A673 (cell line): ENCODE measurements at regions not wholly inside any gene's neighbourhood (a gene's known extent, or its start where the extent isn't known, plus 50 kb on each side); places are given as distances from the start of the nearest gene placed in this dataset.

Experiments used
- CTCF ChIP-seq: fragments of 300-800, 200-600 bp; sonication (generic); conservative IDR thresholded peaks from 2 replicates; pipeline ENCODE4 v1.5.1; 2017; ENCODE audit warnings: low read depth, mild to moderate bottlenecking, antibody characterized with exemption, low read length, moderate library complexity, mixed read lengths
- EZH2 ChIP-seq: fragments of 200-600 bp; sonication (generic); IDR thresholded peaks from 2 replicates; pipeline ENCODE4 v1.6.1; 2017; ENCODE audit warnings: borderline replicate concordance, low read depth, mild to moderate bottlenecking, mixed read lengths, antibody characterized with exemption, low read length; ENCODE audit not compliant: poor library complexity, severe bottlenecking

DNA sequence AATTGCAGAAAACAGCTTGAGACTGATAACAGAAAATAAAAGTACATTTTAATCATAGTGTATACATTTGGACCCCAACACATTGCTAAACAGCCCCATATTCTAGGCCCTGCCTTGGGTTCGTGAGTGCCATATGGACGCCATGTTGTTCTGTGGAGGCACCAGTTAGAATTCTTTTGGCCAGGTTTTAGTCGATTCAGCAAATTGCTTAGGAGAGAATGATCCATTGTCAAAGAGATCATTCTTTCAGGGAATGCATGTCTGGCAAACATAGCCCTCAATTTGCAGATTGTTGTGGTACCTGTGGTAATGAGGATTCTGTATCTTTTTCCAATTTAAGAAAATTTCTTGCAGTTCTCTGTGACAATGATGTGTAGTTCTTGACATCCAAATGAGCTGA lies 183.6 kb upstream of the DDHD1 start:
- TF ChIP-seq EZH2 (no peak), CTCF (no peak)
